Immature natural killer cell (primary cell): ENCODE measurements at regions not wholly inside any gene's neighbourhood (a gene's known extent, or its start where the extent isn't known, plus 50 kb on each side); places are given as distances from the start of the nearest gene placed in this dataset.

Experiments
- DNase-seq, 3 donors: peaks; one replicate each; pipeline ENCODE4 v3.0.0; 2022; ENCODE audit warnings: mixed read lengths in 1 of 3
- H3K27ac Mint-ChIP-seq, 6 donors: one replicate each; pipeline ENCODE4 v1.8.0; 2020; ENCODE audit warnings: mixed read lengths in 6 of 6, mild to moderate bottlenecking in 5 of 6, inconsistent platforms in 4 of 6, moderate library complexity in 3 of 6
- H3K27me3 Mint-ChIP-seq, 3 donors: one replicate each; pipeline ENCODE4 v1.8.0; 2020 to 2021; ENCODE audit warnings: low read depth in 3 of 3, mild to moderate bottlenecking in 3 of 3, mixed read lengths in 3 of 3, moderate library complexity in 3 of 3, inconsistent platforms in 1 of 3
- H3K36me3 Mint-ChIP-seq, 3 donors: one replicate each; pipeline ENCODE4 v1.8.0; 2020; ENCODE audit warnings: mixed read lengths in 3 of 3, inconsistent platforms in 2 of 3, mild to moderate bottlenecking in 2 of 3
- H3K4me1 Mint-ChIP-seq, 2 donors: one replicate each; pipeline ENCODE4 v1.8.0; 2020; ENCODE audit warnings: inconsistent platforms in 2 of 2, mild to moderate bottlenecking in 2 of 2, mixed read lengths in 2 of 2, moderate library complexity in 1 of 2
- H3K4me3 Mint-ChIP-seq, 5 donors: one replicate each; pipeline ENCODE4 v1.8.0; 2020; ENCODE audit warnings: mild to moderate bottlenecking in 5 of 5, mixed read lengths in 5 of 5, inconsistent platforms in 3 of 5, moderate library complexity in 3 of 5
- H3K9me3 Mint-ChIP-seq, 6 donors: one replicate each; pipeline ENCODE4 v1.8.0; 2020; ENCODE audit warnings: mild to moderate bottlenecking in 6 of 6, mixed read lengths in 6 of 6, inconsistent platforms in 4 of 6, moderate library complexity in 3 of 6

DNA sequence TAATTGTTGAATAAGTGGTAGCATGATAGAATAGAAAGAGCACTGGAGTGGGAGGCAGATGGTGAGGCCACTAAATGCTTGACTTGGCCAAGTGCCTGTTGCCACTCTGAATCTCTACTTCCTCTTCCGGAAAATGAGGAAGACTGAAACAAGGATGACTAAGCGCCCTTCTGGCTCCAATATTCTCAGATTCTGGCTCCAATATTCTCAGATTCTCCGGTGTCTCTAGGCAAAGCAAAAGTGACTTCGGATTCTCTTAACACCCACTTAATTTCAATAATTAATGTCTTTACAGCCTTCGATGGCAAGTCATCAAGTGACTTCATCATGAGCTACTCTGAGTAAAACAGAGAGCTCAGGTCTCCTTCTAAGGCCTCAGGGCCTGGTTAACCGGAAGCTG, 402.2 kb upstream of the FGF13 start:
- DNase-seq, result no peak
- Mint-ChIP-seq H3K4me3 (no peak overlapping the region), H3K9me3 (peaks cover 0 to 2% (median 0%) of the 10 kb centered on the region in 6 donors), H3K27me3 (peaks cover 1 to 11% (median 2%) of the 10 kb centered on the region in 3 donors), H3K27ac (no peak overlapping the region), H3K36me3 (no peaks in the 10 kb centered on the region), H3K4me1 (no peaks in the 10 kb centered on the region)

DNA sequence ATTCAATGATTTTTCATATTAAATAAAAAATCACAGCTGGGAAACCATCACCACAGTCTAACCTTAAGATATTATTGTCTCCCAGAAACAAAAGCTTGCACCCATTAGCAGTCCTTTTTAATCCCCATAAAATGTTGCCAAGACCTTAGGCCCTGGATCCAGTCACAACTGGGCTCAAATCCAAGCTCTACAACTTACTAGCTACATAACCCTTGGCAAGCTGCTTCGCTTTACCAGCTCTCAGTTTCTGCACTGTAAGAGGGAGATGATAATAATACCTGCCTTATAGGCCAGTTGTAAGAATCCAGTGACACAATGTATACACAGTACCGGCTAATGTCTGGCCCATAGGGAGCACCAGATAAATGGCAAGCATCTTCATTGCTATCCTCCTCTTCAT, 400.9 kb upstream of the FGF13 start:
- Mint-ChIP-seq H3K4me1 (no peaks in the 10 kb centered on the region), H3K9me3 (peaks cover 0 to under 1% (median 0%) of the 10 kb centered on the region in 6 donors), H3K4me3 (no peak overlapping the region), H3K27me3 (peaks cover 1 to 11% (median 5%) of the 10 kb centered on the region in 3 donors), H3K36me3 (no peaks in the 10 kb centered on the region), H3K27ac (no peak overlapping the region)
- DNase-seq, result no peak

DNA sequence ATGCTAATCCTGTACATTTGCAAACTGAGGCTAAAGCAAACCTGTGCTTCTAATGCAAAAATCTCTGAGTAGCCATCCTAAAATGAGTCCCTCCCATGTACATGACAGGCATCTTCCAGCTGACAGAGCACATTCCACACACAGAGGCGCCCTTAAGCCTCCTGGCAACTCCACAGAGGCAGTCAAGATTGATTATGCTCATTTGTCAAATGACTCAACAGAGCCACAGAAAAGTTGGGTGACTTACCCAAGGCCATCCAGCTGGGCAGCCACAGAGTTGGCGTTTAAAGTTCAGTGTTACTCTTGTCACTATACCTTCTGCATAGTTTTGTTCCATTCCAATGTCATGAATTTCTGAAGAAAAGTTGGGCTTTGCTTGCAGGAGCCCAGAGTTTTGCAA, 394.6 kb upstream of the FGF13 start:
- H3K27me3 Mint-ChIP-seq, result peaks cover 1 to 6% (median 5%) of the 10 kb centered on the region in 3 donors
- no peak overlapping the region for H3K4me3 Mint-ChIP-seq
- no peak overlapping the region for H3K27ac Mint-ChIP-seq
- DNase-seq, result no peak
- no peaks in the 10 kb centered on the region for H3K9me3 Mint-ChIP-seq
- H3K36me3 Mint-ChIP-seq, result no peaks in the 10 kb centered on the region
- no peaks in the 10 kb centered on the region for H3K4me1 Mint-ChIP-seq

DNA sequence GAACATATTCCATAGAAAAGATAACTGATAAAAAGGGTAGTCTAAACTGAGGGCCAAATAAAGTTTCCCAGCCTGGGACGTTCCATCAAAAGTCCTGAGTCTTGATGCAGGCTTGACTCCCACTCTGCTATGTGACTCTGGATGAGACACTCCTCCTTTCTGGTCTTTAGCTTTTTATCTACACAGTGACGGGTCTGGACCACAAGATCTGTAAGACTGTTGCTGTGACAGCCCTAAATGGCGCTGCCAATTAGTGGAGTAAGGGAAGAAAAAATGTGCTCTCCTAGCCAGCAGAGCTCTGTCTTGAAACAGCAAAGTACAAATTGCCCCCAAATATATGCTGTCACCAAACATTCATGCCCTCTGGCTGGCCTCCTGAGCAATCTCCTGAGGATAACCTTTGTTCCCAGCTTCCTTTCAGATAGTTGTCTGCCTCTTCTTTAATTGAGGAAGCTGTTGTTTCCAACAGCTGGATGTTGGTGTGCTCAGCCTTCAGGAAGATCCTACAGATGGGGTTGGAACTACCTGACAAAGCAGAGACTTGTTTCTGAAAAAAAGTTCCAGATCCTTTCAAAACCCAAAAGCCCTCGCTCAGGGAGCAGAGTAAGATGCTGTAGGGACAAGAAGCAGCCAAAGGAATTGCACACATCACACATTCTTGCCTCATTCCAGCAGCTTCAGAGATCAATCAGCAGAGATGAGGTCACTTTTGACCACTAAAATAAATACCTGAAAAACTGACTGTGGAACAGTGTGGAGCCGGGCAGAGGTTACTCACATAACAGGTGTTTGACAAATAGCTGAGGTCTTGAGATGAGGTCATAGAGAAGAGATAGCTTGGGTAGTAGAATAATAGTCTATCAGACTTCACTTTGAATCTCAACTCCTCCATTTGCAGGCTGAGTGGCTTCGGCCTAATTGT, 383.4 kb upstream of the FGF13 start:
- no peak for DNase-seq
- H3K27ac Mint-ChIP-seq, result no peak overlapping the region
- H3K4me1 Mint-ChIP-seq, result no peaks in the 10 kb centered on the region
- H3K36me3 Mint-ChIP-seq, result no peaks in the 10 kb centered on the region
- peaks cover 0 to 4% (median 1%) of the 10 kb centered on the region in 3 donors for H3K27me3 Mint-ChIP-seq
- H3K4me3 Mint-ChIP-seq, result no peak overlapping the region
- no peaks in the 10 kb centered on the region for H3K9me3 Mint-ChIP-seq

DNA sequence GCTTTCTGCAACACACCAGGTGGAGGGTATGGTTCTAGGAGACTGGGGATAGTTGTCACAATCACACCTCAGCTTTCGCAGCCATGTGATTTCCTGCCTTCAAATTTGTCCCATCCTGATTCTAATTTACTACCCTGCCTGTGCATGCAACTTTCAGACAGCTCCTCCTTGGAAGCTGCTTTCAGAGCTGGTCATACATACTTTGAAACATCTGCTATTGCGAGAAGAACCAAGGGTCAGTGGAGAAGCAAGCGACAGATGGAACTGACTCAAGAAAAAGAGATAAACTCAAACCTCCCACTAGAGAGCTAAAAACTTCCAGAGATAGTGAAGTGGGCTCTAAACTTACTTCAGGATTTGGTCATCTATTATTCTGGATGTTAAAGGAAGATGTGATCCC, 381.7 kb upstream of the FGF13 start:
- no peak overlapping the region for H3K27ac Mint-ChIP-seq
- H3K9me3 Mint-ChIP-seq, result no peaks in the 10 kb centered on the region
- no peak for DNase-seq
- no peaks in the 10 kb centered on the region for H3K4me1 Mint-ChIP-seq
- H3K4me3 Mint-ChIP-seq, result no peak overlapping the region
- H3K27me3 Mint-ChIP-seq, result peaks cover 0 to 2% (median 2%) of the 10 kb centered on the region in 3 donors
- H3K36me3 Mint-ChIP-seq, result no peaks in the 10 kb centered on the region

DNA sequence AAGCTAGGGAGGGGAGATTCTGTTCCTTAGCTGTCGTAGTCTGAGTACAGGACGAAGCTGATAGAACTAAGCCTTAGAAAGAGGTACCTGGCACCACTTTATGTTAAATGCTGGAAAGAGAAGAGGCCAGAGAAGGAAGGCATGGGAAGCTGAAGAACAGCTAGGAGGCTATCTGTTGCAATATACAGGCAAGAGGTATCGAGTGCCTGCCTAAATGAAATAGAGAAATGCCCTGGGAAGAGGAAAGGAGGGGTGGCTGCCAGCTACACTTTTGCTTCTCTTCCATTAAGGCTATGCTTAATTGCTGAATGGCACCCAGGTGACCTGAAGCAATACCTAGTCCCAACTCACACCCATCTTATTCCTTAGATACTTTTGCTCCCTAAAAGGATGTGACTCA, 380.4 kb upstream of the FGF13 start:
- H3K9me3 Mint-ChIP-seq, result no peaks in the 10 kb centered on the region
- H3K27ac Mint-ChIP-seq, result no peak overlapping the region
- H3K4me3 Mint-ChIP-seq, result no peak overlapping the region
- DNase-seq, result no peak
- peaks cover 0 to 3% (median 2%) of the 10 kb centered on the region in 3 donors for H3K27me3 Mint-ChIP-seq
- no peaks in the 10 kb centered on the region for H3K36me3 Mint-ChIP-seq
- H3K4me1 Mint-ChIP-seq, result no peaks in the 10 kb centered on the region

DNA sequence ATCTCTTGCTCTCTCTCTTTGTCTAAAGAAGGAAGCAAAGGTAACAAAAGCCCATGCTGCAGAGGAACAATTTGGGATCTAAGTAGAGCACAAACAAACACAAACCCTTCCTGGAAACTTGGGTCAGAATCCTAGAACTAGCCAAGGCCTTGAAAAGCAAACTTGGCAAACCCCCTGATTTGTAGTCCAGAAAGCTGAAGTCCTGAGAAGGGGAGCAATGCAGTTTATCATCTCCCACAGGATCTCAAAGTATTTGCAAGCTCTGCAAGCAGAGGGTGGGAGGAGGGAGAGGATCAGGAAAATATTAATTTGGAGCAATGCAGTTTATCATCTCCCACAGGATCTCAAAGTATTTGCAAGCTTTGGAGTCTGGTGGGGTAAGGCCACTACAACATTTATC, 379.5 kb upstream of the FGF13 start:
- Mint-ChIP-seq H3K27ac (no peak overlapping the region), H3K27me3 (peaks cover 0 to 3% (median 2%) of the 10 kb centered on the region in 3 donors), H3K4me1 (no peaks in the 10 kb centered on the region), H3K4me3 (no peak overlapping the region), H3K9me3 (no peaks in the 10 kb centered on the region), H3K36me3 (no peaks in the 10 kb centered on the region)
- DNase-seq, result no peak

DNA sequence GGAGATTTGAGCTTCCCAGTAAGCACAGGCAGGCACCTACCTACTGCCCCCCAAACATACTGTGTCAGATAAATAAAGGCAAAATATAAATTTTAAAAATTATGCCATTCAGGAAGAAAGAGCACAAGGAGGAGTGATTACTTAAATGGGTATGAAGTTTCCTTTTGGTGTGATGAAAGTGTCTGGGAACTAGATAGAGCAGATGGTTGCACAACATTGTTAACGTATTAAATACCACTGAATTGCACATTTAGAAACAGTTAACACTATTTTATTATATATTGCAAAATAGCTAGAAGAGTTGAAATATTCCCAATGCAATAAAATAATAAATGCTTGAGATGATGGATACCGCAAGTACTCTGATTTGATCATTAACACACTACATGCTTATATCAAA, 374.7 kb upstream of the FGF13 start:
- H3K9me3 Mint-ChIP-seq, result no peaks in the 10 kb centered on the region
- no peak overlapping the region for H3K4me3 Mint-ChIP-seq
- H3K27me3 Mint-ChIP-seq, result peaks cover 0 to 3% (median 2%) of the 10 kb centered on the region in 3 donors
- no peaks in the 10 kb centered on the region for H3K4me1 Mint-ChIP-seq
- no peak overlapping the region for H3K27ac Mint-ChIP-seq
- H3K36me3 Mint-ChIP-seq, result no peaks in the 10 kb centered on the region
- DNase-seq, result no peak

DNA sequence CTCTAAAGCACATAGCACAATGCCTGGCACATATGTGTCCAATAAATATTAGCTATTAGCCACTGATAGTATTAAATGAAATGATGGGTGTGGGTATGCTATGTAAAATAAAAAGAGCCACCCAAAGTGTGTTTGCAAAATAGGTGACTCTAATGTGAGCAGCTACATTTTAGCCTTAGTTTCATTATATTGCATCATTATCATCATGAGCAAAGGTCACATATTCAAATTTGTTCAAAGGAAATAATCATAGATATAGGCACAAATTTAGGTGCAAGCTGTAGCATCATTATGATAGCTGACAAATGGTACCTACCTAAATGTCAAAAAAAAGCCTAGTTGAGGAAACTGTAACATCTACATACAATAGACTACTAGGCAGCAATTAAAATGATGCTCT, 373.9 kb upstream of the FGF13 start:
- Mint-ChIP-seq H3K27me3 (peaks cover 0 to 3% (median 2%) of the 10 kb centered on the region in 3 donors), H3K27ac (no peak overlapping the region), H3K4me3 (no peak overlapping the region), H3K4me1 (no peaks in the 10 kb centered on the region), H3K9me3 (no peaks in the 10 kb centered on the region), H3K36me3 (no peaks in the 10 kb centered on the region)
- no peak for DNase-seq

DNA sequence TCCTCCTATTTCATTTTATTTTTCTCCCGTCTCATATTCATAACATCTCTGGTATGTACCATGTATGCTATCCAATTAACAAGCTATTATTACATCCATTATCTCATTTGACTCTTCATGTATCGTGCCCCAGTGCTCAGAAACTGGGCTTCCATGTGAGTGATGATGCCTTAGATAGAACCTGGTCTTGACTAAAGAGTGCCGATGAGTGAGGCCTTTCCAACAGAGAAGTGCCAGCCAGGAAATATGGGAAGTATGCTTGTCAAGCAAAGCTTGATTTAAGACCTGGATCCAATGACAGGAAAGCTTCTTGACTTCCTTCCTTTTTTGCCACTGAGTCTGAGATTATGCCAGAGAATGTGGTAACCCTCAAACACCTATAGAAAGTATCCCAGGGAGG, 371.7 kb upstream of the FGF13 start:
- H3K4me3 Mint-ChIP-seq, result no peak overlapping the region
- H3K4me1 Mint-ChIP-seq, result no peaks in the 10 kb centered on the region
- peaks cover 0 to 2% (median 1%) of the 10 kb centered on the region in 3 donors for H3K27me3 Mint-ChIP-seq
- DNase-seq, result no peak
- H3K9me3 Mint-ChIP-seq, result no peaks in the 10 kb centered on the region
- H3K36me3 Mint-ChIP-seq, result no peaks in the 10 kb centered on the region
- no peak overlapping the region for H3K27ac Mint-ChIP-seq

DNA sequence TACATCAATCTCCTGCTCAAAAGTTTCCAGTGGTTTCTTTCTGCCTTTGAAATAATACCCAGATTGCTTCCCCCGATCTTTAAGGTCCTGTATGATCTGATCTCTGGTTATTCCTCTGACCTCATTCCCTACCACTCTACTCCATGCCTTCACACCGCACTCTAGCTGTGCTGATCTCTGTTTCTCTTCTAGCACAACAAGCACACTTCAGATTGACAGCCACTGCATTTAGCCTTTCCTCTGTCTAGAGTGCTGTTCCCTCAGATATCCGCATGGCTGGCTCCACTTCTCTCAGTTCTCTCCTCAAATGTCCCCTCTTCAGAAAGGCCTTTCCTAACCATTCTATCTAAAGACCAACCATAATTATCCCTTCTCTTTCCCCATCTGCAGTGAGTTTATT, 370.4 kb upstream of the FGF13 start:
- no peaks in the 10 kb centered on the region for H3K9me3 Mint-ChIP-seq
- no peak overlapping the region for H3K4me3 Mint-ChIP-seq
- H3K27me3 Mint-ChIP-seq, result no peaks in the 10 kb centered on the region
- H3K27ac Mint-ChIP-seq, result no peak overlapping the region
- no peaks in the 10 kb centered on the region for H3K4me1 Mint-ChIP-seq
- DNase-seq, result no peak
- no peaks in the 10 kb centered on the region for H3K36me3 Mint-ChIP-seq

DNA sequence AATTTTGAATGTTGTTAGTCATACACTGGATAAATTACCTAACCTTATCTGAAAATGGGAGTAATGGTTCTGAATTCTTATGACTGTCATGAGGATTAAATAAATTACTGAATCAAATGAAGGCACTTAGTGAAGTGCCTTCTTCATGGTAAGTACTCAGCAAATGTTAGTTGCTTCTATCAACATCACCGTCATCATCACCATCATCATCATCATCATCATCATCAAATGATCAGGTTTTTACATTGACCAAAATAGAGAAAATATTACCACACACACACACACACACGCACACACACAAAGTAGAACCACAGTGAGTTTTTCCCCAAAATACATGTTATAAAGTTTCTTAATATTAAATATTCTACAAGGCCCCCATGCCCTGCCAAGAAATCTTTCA, 368.3 kb upstream of the FGF13 start:
- H3K27ac Mint-ChIP-seq, result no peak overlapping the region
- no peak overlapping the region for H3K4me3 Mint-ChIP-seq
- DNase-seq, result no peak
- H3K27me3 Mint-ChIP-seq, result peaks cover 0 to 4% (median 1%) of the 10 kb centered on the region in 3 donors
- H3K9me3 Mint-ChIP-seq, result no peaks in the 10 kb centered on the region
- no peaks in the 10 kb centered on the region for H3K4me1 Mint-ChIP-seq
- H3K36me3 Mint-ChIP-seq, result no peaks in the 10 kb centered on the region

DNA sequence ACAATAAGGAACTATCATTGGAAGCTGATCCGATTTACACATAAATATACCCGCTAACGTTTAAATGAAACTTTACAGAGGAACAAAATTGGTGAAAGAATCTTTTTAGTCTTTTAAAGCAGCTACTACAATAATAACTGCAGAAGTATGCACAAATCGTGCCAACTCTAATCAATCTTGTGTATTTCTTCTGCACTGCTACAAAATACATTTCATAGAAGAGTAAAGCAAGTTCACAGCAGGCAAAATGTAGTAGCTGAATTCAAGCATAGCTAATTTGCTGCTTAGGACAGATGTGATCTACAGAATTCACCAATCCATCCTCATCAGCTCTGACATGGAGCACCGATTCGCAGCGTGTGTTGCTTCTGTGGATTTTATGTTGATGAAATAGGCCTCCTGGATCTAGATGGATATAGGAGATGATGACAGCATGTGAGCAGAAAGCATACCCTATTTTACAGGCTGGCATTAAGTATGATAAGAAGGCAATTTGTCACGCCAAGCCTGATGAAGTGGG, 367.3 kb upstream of the FGF13 start:
- no peak overlapping the region for H3K4me3 Mint-ChIP-seq
- no peak for DNase-seq
- no peak overlapping the region for H3K27ac Mint-ChIP-seq
- H3K4me1 Mint-ChIP-seq, result no peaks in the 10 kb centered on the region
- H3K36me3 Mint-ChIP-seq, result no peaks in the 10 kb centered on the region
- H3K27me3 Mint-ChIP-seq, result peaks cover 0 to 4% (median 1%) of the 10 kb centered on the region in 3 donors
- no peaks in the 10 kb centered on the region for H3K9me3 Mint-ChIP-seq

DNA sequence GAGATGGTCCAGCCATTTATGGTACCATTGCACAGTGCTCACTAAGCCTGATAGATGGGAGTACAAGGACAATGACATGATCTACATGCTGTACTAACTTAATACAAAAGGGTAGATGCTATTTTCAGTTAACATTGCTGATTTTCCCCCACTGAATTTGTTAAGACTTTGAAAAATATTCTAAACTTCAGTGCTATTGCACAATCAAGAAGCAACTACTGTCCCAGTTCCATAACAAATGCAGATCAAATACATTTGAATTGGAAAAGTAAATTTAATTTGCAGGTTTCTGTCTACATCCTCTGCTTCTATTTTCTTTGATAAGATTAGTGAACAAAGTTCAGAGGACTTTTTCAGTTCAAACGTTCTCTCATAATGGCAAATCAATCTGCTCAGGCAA, 366.8 kb upstream of the FGF13 start:
- H3K36me3 Mint-ChIP-seq, result no peaks in the 10 kb centered on the region
- no peaks in the 10 kb centered on the region for H3K9me3 Mint-ChIP-seq
- no peaks in the 10 kb centered on the region for H3K4me1 Mint-ChIP-seq
- no peak overlapping the region for H3K4me3 Mint-ChIP-seq
- H3K27me3 Mint-ChIP-seq, result peaks cover 1 to 6% (median 1%) of the 10 kb centered on the region in 3 donors
- no peak overlapping the region for H3K27ac Mint-ChIP-seq
- no peak for DNase-seq
